ENCODE measurements at regions not wholly inside any gene's neighbourhood (a gene's known extent, or its start where the extent isn't known, plus 50 kb on each side); places are given as distances from the start of the nearest gene placed in this dataset.

- TF ChIP-seq, protein P1, sequence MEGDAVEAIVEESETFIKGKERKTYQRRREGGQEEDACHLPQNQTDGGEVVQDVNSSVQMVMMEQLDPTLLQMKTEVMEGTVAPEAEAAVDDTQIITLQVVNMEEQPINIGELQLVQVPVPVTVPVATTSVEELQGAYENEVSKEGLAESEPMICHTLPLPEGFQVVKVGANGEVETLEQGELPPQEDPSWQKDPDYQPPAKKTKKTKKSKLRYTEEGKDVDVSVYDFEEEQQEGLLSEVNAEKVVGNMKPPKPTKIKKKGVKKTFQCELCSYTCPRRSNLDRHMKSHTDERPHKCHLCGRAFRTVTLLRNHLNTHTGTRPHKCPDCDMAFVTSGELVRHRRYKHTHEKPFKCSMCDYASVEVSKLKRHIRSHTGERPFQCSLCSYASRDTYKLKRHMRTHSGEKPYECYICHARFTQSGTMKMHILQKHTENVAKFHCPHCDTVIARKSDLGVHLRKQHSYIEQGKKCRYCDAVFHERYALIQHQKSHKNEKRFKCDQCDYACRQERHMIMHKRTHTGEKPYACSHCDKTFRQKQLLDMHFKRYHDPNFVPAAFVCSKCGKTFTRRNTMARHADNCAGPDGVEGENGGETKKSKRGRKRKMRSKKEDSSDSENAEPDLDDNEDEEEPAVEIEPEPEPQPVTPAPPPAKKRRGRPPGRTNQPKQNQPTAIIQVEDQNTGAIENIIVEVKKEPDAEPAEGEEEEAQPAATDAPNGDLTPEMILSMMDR (IDR thresholded peaks at IDR 0.05), result no peak
- no peak for TF ChIP-seq EZH2 (IDR thresholded peaks at IDR 0.05; ENCODE audit: borderline replicate concordance, insufficient read depth, low read depth, low read length, poor library complexity, severe bottlenecking)
Observed at GRCh38 chr22:19577422-19577966, 53.3 kb upstream of the CLDN5 start.
